Pancreas (tissue), 10 donors: ENCODE measurements at regions not wholly inside any gene's neighbourhood (a gene's known extent, or its start where the extent isn't known, plus 50 kb on each side); places are given as distances from the start of the nearest gene placed in this dataset.

Experiments used
- ATAC-seq, 4 donors: fragments of 200-7000 bp; cut with Tn5 transposase; one replicate each; pipeline versions ENCODE4 v1.8.0 to v1.9.1; 2020; ENCODE audit warnings: mild to moderate bottlenecking in 4 of 4, moderate library complexity in 4 of 4
- DNase-seq, 6 donors: peaks; one replicate each; pipeline ENCODE4 v3.0.0-alpha.2; 2020
- FAIRE-seq: peaks from 2 replicates; lab custom pipeline; 2012; peaks lifted over from hg19 to GRCh38; lab: Jason Lieb, UNC
- H3K27ac ChIP-seq, 4 donors: fragments of 200-600 bp; sonication (generic); 1 replicate in 3 of 4; 2 replicates in 1 of 4; pipeline versions ENCODE4 v1.5.0 to v1.8.0; 2020
- H3K27me3 ChIP-seq, 4 donors: fragments of 200-600 bp; one replicate each; pipeline ENCODE4 v1.8.0; 2021
- H3K36me3 ChIP-seq, 3 donors: fragments of 200-600 bp; sonication (generic) in 1 of 3; one replicate each; pipeline versions ENCODE4 v1.5.0 to v1.8.0; 2020 to 2021
- H3K4me1 ChIP-seq, 3 donors: fragments of 200-600 bp; one replicate each; pipeline ENCODE4 v1.8.0; 2021
- H3K4me3 ChIP-seq, 4 donors: fragments of 200-600 bp; sonication (generic) in 2 of 4; one replicate each; pipeline versions ENCODE4 v1.5.0 to v1.8.0; 2020 to 2021
- H3K9me3 ChIP-seq, 4 donors: fragments of 200-600 bp; one replicate each; pipeline ENCODE4 v1.8.0; 2021
- CTCF ChIP-seq, 4 donors: fragments of 200-600 bp; sonication (generic) in 3 of 4; IDR thresholded peaks; one replicate each; pipeline versions ENCODE4 v1.5.0 to v1.8.0; 2021; ENCODE audit warnings: antibody characterized with exemption in 4 of 4
- WGBS, 2 donors: extraction: QIAGEN DNeasy Blood & Tissue Kit; methylation state at CpG; one replicate each; pipeline ENCODE4 v1.1.7; 2013; 5-methylcytosine and 5-hydroxymethylcytosine counted together
- intact Hi-C, 3 donors: fragments of 100-400 bp; cut with DNase I; formaldehyde crosslinking; loops; one replicate each; pipeline versions ENCODE4 v1.11.1 to v1.14.2; 2022
- donor health status: healthy with polysubstance abuse.
- donor health status: DM: no; HTN: no; CAD: no; lungs with moderate emphysema.
- donor health status: DM: no; HTN: no; CAD: no.
- donor health status: control.
- donor health status: control.
- donor health status: Bipolar disorder and iron deficiency.
- donor health status: DM: yes; HTN: yes; CAD: no.
- donor health status: DM: no; HTN: no; CAD: no.
- donor health status: DM: no; HTN: no; CAD: no.
- donor health status: DM: yes; HTN: yes; CAD: no.

- no peaks in the 10 kb centered on the region for H3K9me3 ChIP-seq
- TF ChIP-seq CTCF (IDR thresholded peaks at IDR 0.05) = no peak
- H3K4me1 ChIP-seq = no peaks in the 10 kb centered on the region
- ATAC-seq = no peak
- FAIRE-seq = no peak
- no peak for DNase-seq
- WGBS, 2 donors = 35 to 56% methylated on average over 6 of the region's 6 CpGs
- intact Hi-C loops = no loop called here
- no peaks in the 10 kb centered on the region for H3K36me3 ChIP-seq
- H3K27me3 ChIP-seq = no peaks in the 10 kb centered on the region
- no peak overlapping the region for H3K4me3 ChIP-seq
- no peak overlapping the region for H3K27ac ChIP-seq
These were observed 1824.2 kb upstream of the TENM3 start for GRCh38 chr4:180418819-180419531.

GRCh38 chr4:180422989-180423711 lies 1820.1 kb upstream of the TENM3 start:
- intact Hi-C loops = no loop called here
- no peaks in the 10 kb centered on the region for H3K9me3 ChIP-seq
- no peaks in the 10 kb centered on the region for H3K27me3 ChIP-seq
- DNase-seq (no peak), FAIRE-seq (no peak), ATAC-seq (no peak)
- no peak for TF ChIP-seq CTCF (IDR thresholded peaks at IDR 0.05)
- H3K4me3 ChIP-seq = no peak overlapping the region
- no peaks in the 10 kb centered on the region for H3K36me3 ChIP-seq
- WGBS, 2 donors = 65 to 66% methylated on average over 5 of the region's 5 CpGs
- no peak overlapping the region for H3K27ac ChIP-seq
- H3K4me1 ChIP-seq = no peaks in the 10 kb centered on the region

GRCh38 chr4:180423712-180424057 lies 1819.5 kb upstream of the TENM3 start:
- no peak overlapping the region for H3K4me3 ChIP-seq
- H3K9me3 ChIP-seq = no peaks in the 10 kb centered on the region
- intact Hi-C loops = no loop called here
- TF ChIP-seq CTCF (IDR thresholded peaks at IDR 0.05) = no peak
- no peak for ATAC-seq
- no peaks in the 10 kb centered on the region for H3K36me3 ChIP-seq
- H3K27me3 ChIP-seq = no peaks in the 10 kb centered on the region
- no peak overlapping the region for H3K27ac ChIP-seq
- no peak for FAIRE-seq
- no peaks in the 10 kb centered on the region for H3K4me1 ChIP-seq
- DNase-seq = no peak
- 50 to 66% methylated on average over 4 of the region's 4 CpGs for WGBS, 2 donors

GRCh38 chr4:180426938-180427337 lies 1816.3 kb upstream of the TENM3 start:
- Histone ChIP-seq H3K9me3 (no peaks in the 10 kb centered on the region), H3K4me3 (no peak overlapping the region), H3K27ac (no peak overlapping the region), H3K27me3 (no peaks in the 10 kb centered on the region), H3K36me3 (no peaks in the 10 kb centered on the region), H3K4me1 (no peaks in the 10 kb centered on the region)
- WGBS, 2 donors = 54 to 68% methylated on average over 3 of the region's 3 CpGs
- ATAC-seq (no peak), FAIRE-seq (no peak), DNase-seq (no peak)
- intact Hi-C loops = no loop called here
- TF ChIP-seq CTCF (IDR thresholded peaks at IDR 0.05) = no peak

- FAIRE-seq = no peak
- no peak for DNase-seq
- no peaks in the 10 kb centered on the region for H3K4me1 ChIP-seq
- no peaks in the 10 kb centered on the region for H3K36me3 ChIP-seq
- 65 to 82% methylated on average over 7 of the region's 7 CpGs for WGBS, 2 donors
- intact Hi-C loops = no loop called here
- H3K4me3 ChIP-seq = no peak overlapping the region
- H3K27me3 ChIP-seq = no peaks in the 10 kb centered on the region
- no peak for TF ChIP-seq CTCF (IDR thresholded peaks at IDR 0.05)
- no peak overlapping the region for H3K27ac ChIP-seq
- ATAC-seq = no peak
- no peaks in the 10 kb centered on the region for H3K9me3 ChIP-seq
These were observed 1812.9 kb upstream of the TENM3 start for GRCh38 chr4:180430283-180430682.
